Endothelial cell of umbilical vein (primary cell): ENCODE measurements at regions not wholly inside any gene's neighbourhood (a gene's known extent, or its start where the extent isn't known, plus 50 kb on each side); places are given as distances from the start of the nearest gene placed in this dataset.
"Not testable (repeated sequence)": the region's sequence is repeated elsewhere in the genome, so short reads cannot be mapped to it uniquely, and the experiment has no call there.

Experiments used
- BruUV-seq: library from RNA; stranded (reverse); fragments of 400-500 nt; replicated peaks from 2 replicates; lab custom pipeline; 2021; lab: Mats Ljungman, UMichigan
- CTCF ChIA-PET: fragments of 300-600, 350-600 bp; sonication (Branson Sonifier 250); formaldehyde crosslinking; loops from one replicate; lab custom pipeline; 2021; ENCODE audit warnings: antibody characterized with exemption, inconsistent platforms; lab: Charles Lee
- POLR2A ChIA-PET: fragments of 300-600, 350-600 bp; sonication (Branson Sonifier 250); formaldehyde crosslinking; loops from one replicate; lab custom pipeline; 2021; ENCODE audit warnings: antibody characterized with exemption, inconsistent platforms; lab: Charles Lee
- DNase-seq: peaks from one replicate; pipeline ENCODE4 v3.0.0-alpha.2; 2011; ENCODE audit warnings: low read depth, low spot score
- FAIRE-seq: peaks from 2 replicates; lab custom pipeline; 2011; peaks lifted over from hg19 to GRCh38; lab: Jason Lieb, UNC
- H2AFZ ChIP-seq: 2 replicates; pipeline ENCODE4 v1.6.0; 2012; ENCODE audit warnings: low read depth, low read length, control low read depth, inconsistent platforms
- H3K27ac ChIP-seq: 2 replicates; pipeline ENCODE4 v1.5.1; 2011; ENCODE audit warnings: low read depth, mild to moderate bottlenecking, control low read depth, low read length, moderate library complexity; ENCODE audit not compliant: insufficient read depth
- H3K27me3 ChIP-seq, 2 experiments: 2 replicates each; pipeline versions ENCODE4 v1.6.0 to v1.6.1; 2011; ENCODE audit warnings: low read length in 2 of 2, mixed read lengths in 1 of 2; ENCODE audit not compliant: control insufficient read depth in 2 of 2, insufficient read depth in 2 of 2
- H3K36me3 ChIP-seq, 2 experiments: 2 replicates in 1 of 2; 3 replicates in 1 of 2; pipeline ENCODE4 v1.5.1; 2011; ENCODE audit warnings: low read length in 2 of 2, mild to moderate bottlenecking in 1 of 2, moderate library complexity in 1 of 2; ENCODE audit not compliant: control insufficient read depth in 2 of 2, insufficient read depth in 2 of 2; ENCODE audit errors: extremely low read depth in 1 of 2
- H3K4me1 ChIP-seq: 3 replicates; pipeline ENCODE4 v1.5.1; 2011; ENCODE audit warnings: mild to moderate bottlenecking, low read length; ENCODE audit not compliant: control insufficient read depth, insufficient read depth; ENCODE audit errors: extremely low read depth
- H3K4me2 ChIP-seq: 2 replicates; pipeline ENCODE4 v1.6.1; 2011; ENCODE audit warnings: low read length, control low read depth, mixed read lengths; ENCODE audit not compliant: insufficient read depth
- H3K4me3 ChIP-seq, 3 experiments: fragments of 200-600 bp in 1 of 3; sonication (generic), shearing (Covaris generic) in 1 of 3; replicated peaks in 1 of 3; 2 replicates each; pipeline ENCODE4 v1.5.1; 2011 to 2016; ENCODE audit warnings: control low read depth in 3 of 3, low read length in 3 of 3, mild to moderate bottlenecking in 2 of 3, inconsistent platforms in 1 of 3, low read depth in 1 of 3, moderate library complexity in 1 of 3; ENCODE audit not compliant: insufficient read depth in 1 of 3
- H3K79me2 ChIP-seq: 2 replicates; pipeline ENCODE4 v1.6.0; 2012; ENCODE audit warnings: low read length, inconsistent platforms; ENCODE audit not compliant: control insufficient read depth, insufficient read depth
- H3K9ac ChIP-seq: replicated peaks from 2 replicates; pipeline ENCODE3; 2011; ENCODE audit warnings: low read length, control low read depth; ENCODE audit not compliant: insufficient read depth; ENCODE audit errors: extremely low read depth
- H3K9me1 ChIP-seq: replicated peaks from 3 replicates; pipeline ENCODE4 v1.6.0; 2011; ENCODE audit warnings: mild to moderate bottlenecking, low read length; ENCODE audit not compliant: control insufficient read depth, insufficient read depth; ENCODE audit errors: extremely low read depth
- H3K9me3 ChIP-seq: replicated peaks from 2 replicates; pipeline ENCODE4 v1.5.1; 2012; ENCODE audit warnings: low read length, inconsistent platforms; ENCODE audit not compliant: control insufficient read depth, insufficient read depth
- H4K20me1 ChIP-seq: replicated peaks from 2 replicates; pipeline ENCODE3; 2011; ENCODE audit warnings: mild to moderate bottlenecking, low read length; ENCODE audit not compliant: control insufficient read depth, insufficient read depth; ENCODE audit errors: extremely low read depth
- CTCF ChIP-seq, 2 donors: IDR thresholded peaks; 1 replicate in 1 of 2; 2 replicates in 1 of 2; pipeline ENCODE4 v1.5.1; 2011; ENCODE audit warnings: low read length in 2 of 2, mild to moderate bottlenecking in 2 of 2, moderate library complexity in 2 of 2, control low read depth in 1 of 2, inconsistent platforms in 1 of 2, low read depth in 1 of 2; ENCODE audit not compliant: insufficient read depth in 1 of 2; ENCODE audit errors: extremely low read depth in 1 of 2
- EZH2 ChIP-seq: IDR thresholded peaks from 2 replicates; pipeline ENCODE4 v1.6.1; 2012; ENCODE audit warnings: borderline replicate concordance, low read depth, mild to moderate bottlenecking, moderate library complexity, low read length, inconsistent platforms; ENCODE audit not compliant: severe bottlenecking
- JUN ChIP-seq: IDR thresholded peaks from 2 replicates; pipeline ENCODE4 v1.6.1; 2011; ENCODE audit warnings: borderline replicate concordance, low read depth; ENCODE audit not compliant: insufficient read length, insufficient read depth
- MAX ChIP-seq: IDR thresholded peaks from 2 replicates; pipeline ENCODE4 v1.6.1; 2011; ENCODE audit not compliant: insufficient read depth, insufficient read length
- MYC ChIP-seq: IDR thresholded peaks from one replicate; pipeline ENCODE4 v1.6.1; 2011; ENCODE audit warnings: mild to moderate bottlenecking, low read depth, low read length
- POLR2AphosphoS5 ChIP-seq: IDR thresholded peaks from 2 replicates; pipeline ENCODE4 v1.6.1; 2012; ENCODE audit warnings: low read depth, mild to moderate bottlenecking, control low read depth, low read length, moderate library complexity; ENCODE audit not compliant: insufficient read depth
- dilution Hi-C: fragments of 300-500 bp; cut with MboI; formaldehyde crosslinking; loops from one replicate; pipeline ENCODE4 v1.15.0; 2019; ENCODE audit warnings: low sequenced_read_pairs; ENCODE audit not compliant: extremely low pct_ligation_motif_present
- intact Hi-C: fragments of 100-400 bp; cut with micrococcal nuclease; formaldehyde crosslinking; loops from one replicate; pipeline ENCODE4 v1.10.0; 2022

- no peaks in the 10 kb centered on the region for H3K27me3 ChIP-seq
- H3K9me1 ChIP-seq, result no peaks in the 10 kb centered on the region
- DNase-seq (no peak), FAIRE-seq (no peak)
- no peaks in the 10 kb centered on the region for H3K9me3 ChIP-seq
- no peak overlapping the region for H3K27ac ChIP-seq
- BruUV-seq, result no TSS peak
- H3K79me2 ChIP-seq, result no peaks in the 10 kb centered on the region
- H3K9ac ChIP-seq, result no peak overlapping the region
- dilution Hi-C loops, result no loop called here
- no peaks in the 10 kb centered on the region for H3K36me3 ChIP-seq
- no peaks in the 10 kb centered on the region for H4K20me1 ChIP-seq
- ChIA-PET POLR2A (no interaction called here), CTCF (no interaction called here)
- no peak overlapping the region for H3K4me3 ChIP-seq
- no peak overlapping the region for H2AFZ ChIP-seq
- no peaks in the 10 kb centered on the region for H3K4me1 ChIP-seq
- TF ChIP-seq EZH2 (no peak), CTCF (IDR thresholded peaks at IDR 0.05; ENCODE audit: extremely low read depth in 1 of 2, insufficient read depth in 1 of 2, low read depth in 1 of 2, low read length in 2 of 2) (no peak), JUN (no peak), MAX (no peak), POLR2AphosphoS5 (no peak), MYC (no peak)
- no peak overlapping the region for H3K4me2 ChIP-seq
- intact Hi-C loops, result no loop called here
Measured at GRCh38 chr17:51366866-51367265, 106.5 kb downstream of the UTP18 start.

- H3K4me2 ChIP-seq, DNase-seq, FAIRE-seq, CTCF ChIA-PET, H3K36me3 ChIP-seq, H3K27me3 ChIP-seq, H4K20me1 ChIP-seq, H3K9me3 ChIP-seq, H2AFZ ChIP-seq, dilution Hi-C loops, H3K4me1 ChIP-seq, intact Hi-C loops, POLR2A ChIA-PET, H3K4me3 ChIP-seq, H3K9ac ChIP-seq, H3K27ac ChIP-seq, H3K9me1 ChIP-seq, H3K79me2 ChIP-seq, BruUV-seq: not testable (repeated sequence)
Measured at GRCh38 chr17:51367836-51368235, 107.5 kb downstream of the UTP18 start.
